IPS-11a (cell line): ENCODE measurements at regions not wholly inside any gene's neighbourhood (a gene's known extent, or its start where the extent isn't known, plus 50 kb on each side); places are given as distances from the start of the nearest gene placed in this dataset.
"Not testable (repeated sequence)": the region's sequence is repeated elsewhere in the genome, so short reads cannot be mapped to it uniquely, and the experiment has no call there.

ENCODE experiments used
- H3K4me3 ChIP-seq: one replicate; pipeline ENCODE4 v1.5.1; 2013; ENCODE audit warnings: low read depth, low read length, control low read depth

DNA sequence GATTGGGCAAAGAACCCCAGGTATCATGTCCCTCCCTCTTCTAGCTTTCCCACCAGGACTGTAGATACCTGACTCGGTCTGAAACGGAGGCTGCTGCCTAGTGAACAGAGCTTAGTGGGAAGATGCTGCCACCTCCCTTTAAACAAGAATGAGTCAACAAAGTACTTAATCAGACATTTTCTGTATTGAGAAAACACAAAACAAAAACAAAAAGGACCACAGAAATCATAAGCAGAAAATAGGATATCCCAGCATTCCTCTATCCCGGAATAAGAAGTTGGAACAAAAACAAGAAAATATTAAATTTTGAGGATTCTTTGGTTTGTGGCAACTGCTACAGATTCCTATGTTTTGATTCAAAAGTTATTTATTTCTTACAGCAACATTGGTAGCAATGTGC, 51.7 kb upstream of the COL8A1 start:
- H3K4me3 ChIP-seq: no peak overlapping the region

DNA sequence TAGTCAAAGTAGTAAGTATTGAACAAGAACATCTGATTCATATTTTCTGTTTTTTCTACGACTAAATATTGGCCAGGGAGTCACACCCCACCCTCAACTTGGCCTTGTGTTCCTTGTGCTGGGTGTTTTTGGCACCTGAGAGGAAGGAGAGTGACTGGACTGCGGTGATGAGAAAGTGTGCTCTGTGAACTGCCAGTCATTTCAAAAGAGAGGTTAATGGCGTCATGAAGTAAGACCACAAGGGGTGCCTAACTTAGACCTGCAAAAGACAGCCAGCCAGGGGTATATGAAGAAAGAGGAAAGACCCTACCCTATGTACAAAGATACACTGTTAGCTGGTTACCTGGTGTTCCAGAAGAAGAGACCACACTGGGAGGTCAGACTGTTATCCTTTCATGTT, 58.4 kb upstream of the COL8A1 start:
- H3K4me3 ChIP-seq: no peak overlapping the region

DNA sequence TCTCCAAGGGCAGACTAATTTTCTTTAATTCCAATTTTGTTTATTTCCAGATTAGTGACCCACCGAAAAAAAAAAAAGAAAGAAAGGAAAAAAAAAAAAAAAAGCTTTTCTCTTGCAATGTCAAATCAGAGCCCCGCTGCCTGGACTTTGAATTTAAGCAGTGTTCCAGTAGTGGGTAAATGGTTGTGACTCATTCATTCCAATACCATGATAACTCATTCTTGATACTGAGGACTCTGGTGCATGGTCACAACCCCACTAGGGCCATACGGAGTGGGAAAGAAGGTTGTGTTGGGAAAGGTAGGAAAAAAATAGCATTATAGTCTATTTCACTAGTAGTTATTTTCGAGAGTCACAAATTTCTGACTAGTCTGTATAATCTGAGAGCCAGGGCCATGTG, 59.1 kb upstream of the COL8A1 start:
- H3K4me3 ChIP-seq: no peak overlapping the region

DNA sequence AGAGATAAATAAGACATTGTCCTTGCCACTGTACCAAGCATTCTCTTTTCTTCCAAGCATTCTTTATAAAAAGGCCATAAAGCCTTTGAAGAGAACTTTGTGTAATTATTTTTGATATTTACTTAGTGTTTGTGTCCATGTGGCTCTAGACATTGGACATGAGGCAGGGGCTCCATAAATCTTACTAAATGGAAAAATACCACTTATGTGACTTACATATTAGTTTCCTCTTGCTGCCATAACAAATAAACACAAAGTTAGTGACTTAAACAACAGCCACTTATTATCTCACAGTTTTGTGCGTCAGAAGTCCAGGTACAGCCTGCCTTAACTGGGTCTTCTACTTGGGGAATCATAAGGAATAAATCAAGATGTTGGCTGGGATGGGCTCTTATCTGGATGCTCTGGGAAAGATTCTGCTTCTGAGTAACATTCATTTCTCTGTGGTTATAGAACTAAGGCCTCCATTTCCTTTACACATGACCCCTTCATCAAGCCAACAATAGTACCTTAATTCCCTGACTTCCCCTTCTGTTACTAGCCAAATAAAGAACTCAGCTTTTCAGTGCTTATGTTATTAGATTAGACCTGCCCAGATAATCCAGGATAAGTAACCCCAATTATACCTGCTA, 59.9 kb upstream of the COL8A1 start:
- no peak overlapping the region for H3K4me3 ChIP-seq

DNA sequence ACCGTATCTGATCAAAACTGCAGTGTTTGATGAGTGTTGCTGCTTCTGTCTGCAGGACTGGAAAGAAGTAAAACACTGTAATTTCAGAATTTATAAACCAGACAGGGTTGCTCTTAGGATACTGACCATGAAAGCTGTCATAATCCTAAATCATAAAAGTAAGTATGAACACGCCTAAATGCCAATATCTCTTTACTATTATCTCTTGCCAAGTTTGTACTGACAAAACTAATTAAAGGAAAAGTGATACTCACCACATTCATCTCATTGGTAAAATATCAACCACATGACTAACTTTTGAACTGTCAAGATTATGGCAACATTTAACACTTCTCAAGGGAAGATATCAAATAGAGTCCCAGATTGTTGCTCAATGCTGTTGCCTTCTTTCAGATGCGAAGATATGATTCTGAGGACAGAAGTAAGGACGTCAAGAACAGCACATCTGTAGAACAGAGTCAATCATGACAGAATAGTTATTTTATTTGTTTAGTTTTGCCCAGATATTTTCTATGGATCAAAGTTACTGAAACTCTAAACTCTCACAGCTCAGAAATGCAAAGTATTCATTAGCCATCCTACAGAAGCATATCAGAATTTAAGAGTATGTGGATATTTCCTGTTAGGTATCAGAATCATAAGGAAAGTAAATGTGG, 61.4 kb upstream of the COL8A1 start:
- H3K4me3 ChIP-seq: no peak overlapping the region

DNA sequence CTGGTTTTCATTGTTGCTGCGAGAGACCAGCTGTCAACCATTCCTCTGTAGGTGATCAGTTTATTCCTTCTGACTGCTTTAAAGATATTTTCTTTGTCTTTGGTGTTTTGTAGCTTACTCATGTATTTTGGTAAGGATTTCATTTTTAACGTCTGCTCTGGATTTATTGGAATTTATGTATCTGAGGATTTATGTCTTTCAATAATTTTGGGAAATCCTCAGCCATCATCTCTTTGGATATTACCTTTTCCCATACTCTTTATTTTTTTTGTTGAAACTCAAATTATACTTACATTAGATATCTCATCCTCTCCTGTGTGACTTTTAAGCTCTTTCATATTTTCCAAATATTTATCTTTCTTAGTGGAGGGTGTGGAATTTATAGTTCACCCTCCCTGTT, 62.7 kb upstream of the COL8A1 start:
- no peak overlapping the region for H3K4me3 ChIP-seq

DNA sequence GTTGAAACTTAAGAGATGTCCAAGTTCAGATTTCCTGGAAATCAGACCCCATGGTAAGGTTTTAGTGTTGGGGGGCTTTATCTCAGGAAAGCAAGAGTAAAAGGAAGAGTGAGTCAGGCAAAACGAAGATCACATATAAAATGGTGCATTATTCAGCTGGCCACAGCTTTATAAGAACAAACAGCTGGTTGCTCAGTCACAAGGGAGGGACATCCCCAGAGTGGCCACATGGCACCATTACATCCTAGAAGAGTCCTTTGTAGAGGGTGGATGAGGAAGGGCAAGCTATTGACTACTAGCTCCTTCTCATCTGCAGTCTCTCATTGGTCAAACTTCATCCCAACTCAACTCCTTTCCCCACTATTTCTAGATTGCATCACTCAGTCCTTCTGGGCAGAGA, 68.3 kb upstream of the COL8A1 start:
- H3K4me3 ChIP-seq: no peak overlapping the region

DNA sequence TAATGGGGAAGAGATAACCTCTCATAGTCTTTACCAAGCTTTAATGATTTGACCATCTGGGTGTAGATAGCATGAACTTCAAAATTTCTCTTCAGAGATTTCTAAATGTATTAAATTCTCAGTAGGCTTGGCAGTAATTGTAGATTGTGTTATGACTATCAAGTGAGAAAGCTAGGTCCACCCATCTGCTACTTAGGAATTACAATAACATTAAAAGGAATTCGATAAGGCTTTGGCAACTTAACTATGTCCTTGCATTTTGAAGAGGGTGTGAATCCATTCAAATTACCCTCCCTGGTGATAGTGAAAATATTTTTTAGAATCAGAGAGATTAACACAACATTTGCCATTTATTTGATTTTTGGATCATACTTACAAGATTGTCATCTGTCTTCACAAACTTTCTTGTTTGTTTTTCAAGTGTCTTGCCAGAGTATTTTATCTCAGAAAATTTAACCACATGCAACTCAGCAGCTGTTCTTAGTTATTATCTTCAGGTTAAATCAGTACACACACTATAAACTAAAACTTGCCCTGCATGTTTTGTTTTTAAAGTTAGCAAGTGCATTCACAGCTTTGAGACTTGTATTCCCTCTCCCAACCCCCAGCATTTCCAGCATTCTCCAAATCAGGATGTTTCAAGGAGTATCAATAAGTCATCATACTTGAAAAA, 69.6 kb upstream of the COL8A1 start:
- H3K4me3 ChIP-seq: no peak overlapping the region

DNA sequence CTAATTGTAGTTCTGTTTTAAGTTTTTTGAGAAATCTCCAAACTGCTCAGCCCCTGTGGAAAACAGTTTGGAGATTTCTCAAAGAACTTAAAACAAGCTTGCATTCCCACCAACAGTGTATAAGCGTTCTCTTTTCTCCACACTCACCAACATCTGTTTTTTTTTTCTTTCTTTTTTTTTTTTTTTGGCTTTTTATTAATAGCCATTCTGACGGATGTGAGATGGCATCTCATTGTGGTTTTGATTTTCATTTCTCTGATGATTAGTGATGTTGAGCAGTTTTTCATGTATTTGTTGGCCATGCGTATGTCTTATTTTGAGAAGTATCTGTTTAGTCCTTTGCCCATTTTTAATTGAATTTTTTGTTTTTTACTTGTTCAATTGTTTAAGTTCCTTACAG, 73.1 kb upstream of the COL8A1 start:
- no peak overlapping the region for H3K4me3 ChIP-seq

DNA sequence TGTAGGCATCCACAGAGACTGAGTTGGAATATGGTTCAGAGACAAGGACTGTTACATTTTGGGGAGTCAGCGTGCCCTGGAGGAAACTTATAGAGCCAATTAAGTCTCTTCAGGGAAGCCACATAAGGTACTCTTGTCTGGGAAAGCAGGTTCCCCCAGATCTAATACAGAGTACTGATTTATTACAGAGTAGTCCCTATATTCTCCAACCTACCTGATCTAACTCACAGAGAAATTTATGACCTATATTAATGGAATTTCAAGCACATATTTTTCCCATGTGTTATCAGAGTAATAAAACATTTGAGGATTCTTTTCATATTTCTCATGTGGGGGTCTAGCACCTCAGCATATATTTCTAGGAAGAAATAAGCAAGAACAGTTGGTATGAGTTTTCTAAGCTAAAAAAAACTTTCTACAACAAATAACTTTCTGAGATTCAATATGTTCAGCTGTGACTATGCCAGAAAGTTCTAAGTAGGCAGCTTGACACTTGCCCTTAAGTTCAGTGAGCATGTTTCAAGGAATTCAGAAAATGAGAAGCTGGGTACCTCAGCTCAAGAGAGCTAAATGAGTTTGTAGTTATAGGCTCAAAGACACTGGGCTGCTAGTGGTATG, 75.3 kb upstream of the COL8A1 start:
- no peak overlapping the region for H3K4me3 ChIP-seq

DNA sequence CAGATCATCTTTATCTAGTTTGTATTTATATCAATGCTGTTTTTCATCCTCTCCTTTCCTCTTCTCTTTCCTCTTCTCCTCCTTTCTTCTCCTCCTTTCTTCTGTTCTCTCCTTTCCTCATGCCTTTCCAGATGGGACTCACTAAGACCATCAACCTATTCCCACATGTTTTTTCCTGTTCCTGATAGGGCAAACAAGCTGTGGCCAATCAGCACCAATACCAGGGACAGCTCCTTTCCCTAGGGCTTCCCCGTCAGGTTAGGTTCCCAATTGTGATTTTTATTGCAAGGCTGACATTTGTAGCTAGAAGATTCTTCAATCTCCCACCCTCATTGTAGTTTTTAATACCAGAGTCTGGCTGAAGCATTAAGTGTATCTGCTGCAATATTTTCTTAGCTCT, 76.3 kb upstream of the COL8A1 start:
- H3K4me3 ChIP-seq: no peak overlapping the region

DNA sequence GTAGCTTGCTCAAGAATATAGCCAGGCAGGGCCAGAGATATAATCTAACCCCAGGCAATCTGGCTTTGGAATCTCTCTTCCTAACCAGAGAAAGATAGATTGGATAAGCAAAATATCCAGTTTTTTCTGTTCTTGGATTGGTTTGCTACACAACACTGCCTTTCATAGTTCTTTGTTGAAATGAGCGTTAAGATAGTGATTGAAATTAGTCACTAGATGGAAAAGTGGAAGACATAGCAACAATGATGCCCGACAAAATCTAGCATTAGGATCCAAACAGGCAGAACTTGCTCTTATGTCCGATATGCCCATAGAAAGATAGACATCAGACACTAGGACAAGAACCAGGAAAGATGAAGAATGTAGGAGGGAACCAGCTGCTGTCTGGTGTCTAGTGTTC, 77.3 kb upstream of the COL8A1 start:
- H3K4me3 ChIP-seq: no peak overlapping the region

DNA sequence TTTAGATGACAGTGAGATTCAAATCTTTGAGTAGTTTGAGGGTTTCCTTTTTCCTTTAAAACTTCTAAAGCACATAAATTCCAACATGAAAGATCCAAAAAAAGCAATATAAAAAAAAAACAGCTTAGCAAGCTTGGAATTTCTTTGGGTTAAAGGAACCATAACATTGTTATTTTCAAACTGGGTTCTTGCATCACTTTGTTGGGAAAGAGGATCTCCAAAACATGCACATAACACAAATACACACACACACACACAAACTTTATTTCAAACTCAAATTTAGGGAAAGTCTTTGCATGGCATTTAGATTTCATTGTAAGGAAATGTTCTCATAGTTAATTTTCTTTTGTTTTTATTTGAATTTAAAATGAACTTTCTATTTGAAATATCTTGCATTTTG, 79.2 kb upstream of the COL8A1 start:
- H3K4me3 ChIP-seq: no peak overlapping the region

DNA sequence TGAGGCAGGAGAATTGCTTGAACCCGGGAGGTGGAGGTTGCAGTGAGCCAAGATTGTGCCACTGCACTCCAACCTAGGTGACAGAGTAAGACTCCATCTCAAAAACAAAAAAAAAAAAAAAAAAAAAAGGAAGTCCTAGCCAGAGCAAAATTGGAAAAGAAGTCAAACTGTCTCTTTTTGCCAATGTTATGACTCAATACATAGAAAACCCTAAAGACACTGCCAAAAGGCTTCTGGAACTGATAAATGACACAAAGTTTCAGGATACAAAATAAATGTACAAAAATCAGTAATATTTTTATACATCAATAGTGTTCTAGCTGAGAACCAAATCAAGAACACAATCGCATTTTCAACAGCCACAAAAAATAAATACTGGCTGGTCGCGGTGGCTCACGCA, 82.5 kb upstream of the COL8A1 start:
- H3K4me3 ChIP-seq: not testable (repeated sequence)

DNA sequence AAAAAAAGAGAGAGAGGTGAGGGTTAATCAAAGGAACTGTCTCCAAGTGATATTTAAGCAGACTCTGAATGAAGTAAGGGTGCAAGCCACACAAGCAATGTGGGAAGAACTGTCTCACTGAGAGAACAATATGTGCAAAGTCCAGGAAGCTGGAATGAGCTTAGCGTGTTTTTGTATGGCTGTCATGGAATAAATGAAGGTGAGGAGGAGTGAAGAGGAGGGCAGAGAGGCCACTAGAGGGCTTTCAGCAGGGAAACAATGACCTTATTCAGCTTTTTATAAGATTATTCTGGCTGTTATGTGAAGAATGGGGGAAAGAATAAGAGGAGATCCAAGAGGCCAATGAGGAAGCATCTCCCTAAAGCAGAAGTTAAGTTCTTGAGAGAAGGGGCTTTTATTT, 86.9 kb upstream of the COL8A1 start:
- no peak overlapping the region for H3K4me3 ChIP-seq

DNA sequence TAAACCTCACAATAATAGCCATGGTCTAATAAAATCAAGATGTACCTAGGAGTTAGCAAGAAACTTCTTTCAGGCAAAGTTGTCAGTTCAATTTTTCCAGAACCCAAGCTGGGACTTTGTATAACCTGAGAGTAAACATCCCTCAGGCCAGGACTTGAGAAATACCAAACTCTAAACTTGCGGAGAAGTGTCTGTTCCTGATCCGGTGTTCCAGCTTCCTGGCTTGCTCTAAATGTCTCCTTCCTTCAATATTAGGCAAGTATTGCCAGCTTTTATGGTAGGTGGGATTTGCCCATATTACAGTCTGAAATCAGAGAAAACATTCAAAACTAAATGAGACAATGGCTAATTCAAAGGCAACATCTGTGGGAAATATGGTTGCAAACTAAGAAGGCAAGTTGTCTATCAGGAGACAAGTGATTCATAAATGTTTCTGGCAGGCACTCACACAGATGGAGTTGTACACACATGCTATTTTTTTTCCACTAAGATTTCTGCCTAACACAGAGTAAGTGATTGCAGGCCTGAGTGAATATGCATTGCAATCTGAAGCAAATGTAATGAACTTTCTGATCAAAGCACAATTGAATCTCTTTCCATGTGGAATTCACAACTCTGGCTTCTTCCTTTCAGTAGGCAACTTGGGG, 88.3 kb upstream of the COL8A1 start:
- H3K4me3 ChIP-seq: no peak overlapping the region

DNA sequence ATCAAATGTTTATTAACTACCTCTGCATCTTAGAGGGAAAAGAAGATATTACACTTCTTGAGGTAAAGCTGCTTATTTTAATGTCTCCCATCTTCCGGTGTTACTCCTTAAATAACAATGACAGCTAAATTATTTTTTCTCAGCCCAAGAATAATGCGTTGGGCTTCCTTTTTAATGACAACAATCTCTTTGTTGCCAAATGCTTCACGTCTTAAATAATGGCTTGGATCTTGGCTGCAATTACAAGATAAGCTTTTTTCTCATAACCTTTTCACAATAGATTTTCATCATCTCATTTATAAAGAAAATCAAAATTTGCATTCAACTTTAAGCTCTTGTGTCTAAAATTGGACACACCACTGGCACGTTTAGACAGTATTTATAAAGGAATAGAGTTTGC, 89.2 kb upstream of the COL8A1 start:
- H3K4me3 ChIP-seq: no peak overlapping the region

DNA sequence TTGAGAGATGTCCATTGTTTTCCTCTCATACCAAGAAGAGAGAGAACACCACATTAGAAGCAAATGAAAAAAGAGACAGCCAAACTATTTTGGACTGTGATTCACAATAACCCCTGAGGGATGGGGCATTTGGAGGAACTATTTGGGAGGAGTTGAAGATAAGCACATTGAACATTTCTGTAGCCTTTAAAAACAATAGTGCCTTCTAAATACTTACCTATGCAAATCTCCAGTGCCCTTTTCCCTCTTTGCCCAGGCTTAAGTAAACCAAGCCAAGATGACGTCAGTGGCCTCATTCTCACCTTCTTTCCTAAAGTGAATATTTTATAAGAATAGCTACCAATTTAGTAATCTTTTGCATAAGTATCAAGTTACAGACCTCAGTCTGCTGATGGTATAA, 89.7 kb upstream of the COL8A1 start:
- H3K4me3 ChIP-seq: no peak overlapping the region

DNA sequence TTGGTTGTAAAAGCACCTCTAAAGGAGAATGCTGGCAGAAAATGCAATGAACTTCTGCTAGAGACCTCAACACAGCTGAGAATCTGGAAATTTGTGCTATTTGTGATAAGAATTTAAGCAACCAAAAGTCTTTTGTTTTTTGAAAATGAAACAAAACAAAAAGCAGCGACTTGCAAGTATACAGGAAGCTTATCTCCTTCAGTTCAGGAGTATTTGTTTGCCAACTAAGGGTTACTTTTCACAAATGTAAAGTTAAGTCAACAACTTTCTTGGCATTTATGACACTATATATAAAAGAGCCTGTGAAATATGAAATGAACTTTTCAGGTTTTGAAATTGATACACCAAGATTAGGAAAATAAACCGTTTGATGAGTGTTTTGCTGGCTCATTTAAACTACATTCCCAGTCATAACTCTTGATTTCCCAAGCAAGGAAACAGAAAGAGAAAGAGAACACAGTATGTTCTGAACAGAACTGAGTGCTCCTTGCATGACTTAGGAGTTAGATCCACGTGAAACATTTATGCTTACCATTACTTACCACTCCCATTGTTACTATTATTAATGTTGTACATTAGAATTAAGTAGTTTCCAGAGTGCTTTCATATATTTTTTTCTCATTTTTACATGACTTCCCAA, 92.3 kb upstream of the COL8A1 start:
- H3K4me3 ChIP-seq: no peak overlapping the region

DNA sequence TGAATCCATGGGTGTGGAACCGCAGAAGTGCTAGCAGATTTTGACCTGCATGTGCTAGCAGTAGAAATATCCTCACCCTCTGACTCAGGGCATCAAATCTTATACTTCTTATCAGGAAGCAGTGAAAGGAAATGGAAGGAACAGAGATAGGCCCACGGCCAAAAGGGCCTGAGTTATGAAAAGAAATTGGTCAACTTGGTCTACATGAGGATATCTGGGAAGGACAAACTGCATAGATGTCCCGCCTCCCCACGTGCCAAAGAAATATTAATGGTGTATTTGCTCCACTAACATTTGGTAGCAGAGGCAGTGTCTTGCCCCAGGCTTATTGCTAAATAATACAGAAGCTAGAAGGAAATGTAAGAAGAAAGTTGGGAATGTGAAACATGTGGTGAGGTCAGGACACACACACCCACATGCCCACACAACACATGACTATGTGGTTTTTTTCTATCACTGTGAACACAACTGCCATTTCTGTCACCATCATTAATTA, 93.6 kb upstream of the COL8A1 start:
- H3K4me3 ChIP-seq: no peak overlapping the region

DNA sequence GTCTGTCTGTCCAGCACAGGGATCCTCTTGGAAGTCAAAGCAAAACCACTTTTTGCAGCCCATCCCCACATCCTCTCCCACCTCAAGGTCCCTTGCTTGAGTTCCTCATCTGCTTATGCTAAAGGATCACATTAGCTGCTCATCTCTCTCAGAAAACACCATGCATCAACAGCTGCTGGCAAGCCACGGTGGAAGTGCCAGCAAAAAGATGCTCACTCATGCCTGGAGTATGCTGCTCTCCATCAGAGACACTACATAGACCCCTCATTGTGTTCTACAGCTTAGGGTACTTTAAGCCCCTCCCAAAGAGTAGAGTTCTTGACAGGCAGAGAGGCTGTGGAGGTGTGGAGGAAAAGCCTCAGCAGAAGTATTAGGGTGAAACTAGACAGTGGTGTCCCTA, 94.6 kb upstream of the COL8A1 start:
- no peak overlapping the region for H3K4me3 ChIP-seq
